ENCODE measurements at regions not wholly inside any gene's neighbourhood (a gene's known extent, or its start where the extent isn't known, plus 50 kb on each side); places are given as distances from the start of the nearest gene placed in this dataset.
"Not testable (repeated sequence)": the region's sequence is repeated elsewhere in the genome, so short reads cannot be mapped to it uniquely, and the experiment has no call there.

GRCh38 chr6:146937316-146937715 is 266.9 kb upstream of the STXBP5 start:
- DNase-seq (ENCODE audit: low spot score) = no peak

GRCh38 chr6:146938266-146938665 is 266.0 kb upstream of the STXBP5 start:
- no peak for DNase-seq (ENCODE audit: low spot score)

- not testable (repeated sequence) for DNase-seq (ENCODE audit: low spot score)
Observed at GRCh38 chr6:146939456-146939855, 264.8 kb upstream of the STXBP5 start.

GRCh38 chr6:146943664-146944063 is 260.6 kb upstream of the STXBP5 start:
- DNase-seq (ENCODE audit: low spot score) = no peak

- no peak for DNase-seq (ENCODE audit: low spot score)
Observed at GRCh38 chr6:146944077-146944476, 260.1 kb upstream of the STXBP5 start.

- no peak for DNase-seq (ENCODE audit: low spot score)
Observed at GRCh38 chr6:146944809-146945208, 259.4 kb upstream of the STXBP5 start.

GRCh38 chr6:146946559-146946958 is 257.7 kb upstream of the STXBP5 start:
- DNase-seq (ENCODE audit: low spot score) = no peak

GRCh38 chr6:146948790-146949342 is 255.4 kb upstream of the STXBP5 start:
- no peak for DNase-seq (ENCODE audit: low spot score)

- no peak for DNase-seq (ENCODE audit: low spot score)
Observed at GRCh38 chr6:146949425-146949824, 254.8 kb upstream of the STXBP5 start.

GRCh38 chr6:146950351-146950835 is 253.8 kb upstream of the STXBP5 start:
- no peak for DNase-seq (ENCODE audit: low spot score)

GRCh38 chr6:146955570-146955969 is 248.6 kb upstream of the STXBP5 start:
- no peak for DNase-seq (ENCODE audit: low spot score)

GRCh38 chr6:146957181-146958093 is 246.8 kb upstream of the STXBP5 start:
- DNase-seq (ENCODE audit: low spot score) = no peak

GRCh38 chr6:146961831-146962230 is 242.4 kb upstream of the STXBP5 start:
- no peak for DNase-seq (ENCODE audit: low spot score)

- DNase-seq (ENCODE audit: low spot score) = no peak
Observed at GRCh38 chr6:146962329-146962728, 241.9 kb upstream of the STXBP5 start.

- DNase-seq (ENCODE audit: low spot score) = no peak
Observed at GRCh38 chr6:146965110-146965689, 239.0 kb upstream of the STXBP5 start.

GRCh38 chr6:146968041-146968760 is 236.0 kb upstream of the STXBP5 start:
- no peak for DNase-seq (ENCODE audit: low spot score)

- no peak for DNase-seq (ENCODE audit: low spot score)
Observed at GRCh38 chr6:146972546-146972945, 231.7 kb upstream of the STXBP5 start.

- DNase-seq (ENCODE audit: low spot score) = no peak
Observed at GRCh38 chr6:146974351-146974750, 229.9 kb upstream of the STXBP5 start.

GRCh38 chr6:146975093-146975492 is 229.1 kb upstream of the STXBP5 start:
- DNase-seq (ENCODE audit: low spot score) = no peak

- DNase-seq (ENCODE audit: low spot score) = no peak
Observed at GRCh38 chr6:146980900-146981329, 223.3 kb upstream of the STXBP5 start.

GRCh38 chr6:146981981-146982380 is 222.2 kb upstream of the STXBP5 start:
- no peak for DNase-seq (ENCODE audit: low spot score)

- no peak for DNase-seq (ENCODE audit: low spot score)
Observed at GRCh38 chr6:146984251-146984924, 219.8 kb upstream of the STXBP5 start.

Data from globus pallidus (tissue), 1 donor.